ENCODE measurements at regions not wholly inside any gene's neighbourhood (a gene's known extent, or its start where the extent isn't known, plus 50 kb on each side); places are given as distances from the start of the nearest gene placed in this dataset.

DNA sequence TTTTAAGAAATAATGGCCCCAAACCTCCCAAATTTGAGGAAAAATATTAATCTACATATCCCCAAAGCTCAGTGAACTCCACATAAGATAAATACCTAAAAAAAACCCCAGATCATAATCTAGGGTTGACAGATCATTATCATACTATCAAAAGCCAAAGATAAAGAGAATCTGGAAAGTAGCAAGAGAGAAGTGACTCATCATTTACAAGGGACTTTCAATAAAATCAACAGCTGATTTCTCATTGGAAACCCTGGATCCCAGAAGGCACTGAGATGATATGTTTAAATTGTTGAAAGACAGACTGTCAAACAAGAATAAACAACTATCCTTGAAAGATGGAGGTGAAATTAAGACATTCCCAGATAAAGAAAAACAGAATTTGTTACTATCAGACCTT, 199.3 kb downstream of the KCNRG start:
- Histone ChIP-seq H3K27ac (no peak overlapping the region), H3K36me3 (replicated peaks; ENCODE audit: insufficient read depth, low read depth) (no peaks in the 10 kb centered on the region), H3K4me3 (no peak overlapping the region), H3K79me2 (no peaks in the 10 kb centered on the region), H3K27me3 (no peaks in the 10 kb centered on the region), H3K9me2 (replicated peaks; ENCODE audit: insufficient read depth) (no peaks in the 10 kb centered on the region), H2AFZ (no peak overlapping the region), H3K9me3 (ENCODE audit: low read depth) (peaks cover 5% of the 10 kb centered on the region), H3K4me1 (ENCODE audit: insufficient read depth) (no peaks in the 10 kb centered on the region), H3K4me2 (no peak overlapping the region), H4K20me1 (ENCODE audit: insufficient read depth, poor library complexity, severe bottlenecking) (no peaks in the 10 kb centered on the region)
- TF ChIP-seq EZH2 (IDR thresholded peaks at IDR 0.05; ENCODE audit: borderline replicate concordance) = no peak
- TF ChIP-seq EZH2phosphoT487 (IDR thresholded peaks at IDR 0.05; ENCODE audit: low read depth, severe bottlenecking, unreplicated experiment) = no peak
- no peak for TF ChIP-seq CTCF (IDR thresholded peaks at IDR 0.05; ENCODE audit: poor library complexity)
- DNase-seq (ENCODE audit: low spot score) = no peak

DNA sequence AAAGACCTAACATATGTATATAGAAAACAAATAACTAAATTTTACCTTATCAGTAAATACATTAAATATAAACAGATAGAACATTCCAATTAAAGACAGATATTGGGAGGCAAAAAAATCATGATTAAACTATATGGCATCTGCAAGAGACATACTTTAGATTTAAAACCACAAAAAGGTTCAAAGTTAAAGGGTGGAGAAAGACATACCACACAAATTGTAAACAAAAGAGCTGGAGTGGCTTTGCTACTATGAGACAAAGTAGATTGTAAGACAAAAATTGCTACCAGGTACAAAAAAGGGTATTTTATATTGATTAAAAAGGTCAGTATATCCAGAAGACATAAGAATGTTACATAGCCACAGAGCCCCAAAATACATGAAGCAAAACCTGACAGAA, 200.2 kb downstream of the KCNRG start:
- Histone ChIP-seq H3K4me2 (no peak overlapping the region), H3K9me3 (ENCODE audit: low read depth) (peaks cover 5% of the 10 kb centered on the region), H3K79me2 (no peaks in the 10 kb centered on the region), H3K27ac (no peak overlapping the region), H3K9me2 (replicated peaks; ENCODE audit: insufficient read depth) (no peaks in the 10 kb centered on the region), H3K4me1 (ENCODE audit: insufficient read depth) (no peaks in the 10 kb centered on the region), H2AFZ (no peak overlapping the region), H3K4me3 (no peak overlapping the region), H4K20me1 (ENCODE audit: insufficient read depth, poor library complexity, severe bottlenecking) (no peaks in the 10 kb centered on the region), H3K36me3 (replicated peaks; ENCODE audit: insufficient read depth, low read depth) (no peaks in the 10 kb centered on the region), H3K27me3 (no peaks in the 10 kb centered on the region)
- no peak for TF ChIP-seq CTCF (IDR thresholded peaks at IDR 0.05; ENCODE audit: poor library complexity)
- TF ChIP-seq EZH2 (IDR thresholded peaks at IDR 0.05; ENCODE audit: borderline replicate concordance) = no peak
- TF ChIP-seq EZH2phosphoT487 (IDR thresholded peaks at IDR 0.05; ENCODE audit: low read depth, severe bottlenecking, unreplicated experiment) = no peak
- DNase-seq (ENCODE audit: low spot score) = no peak

- H3K9me3 ChIP-seq (ENCODE audit: low read depth) = peaks cover 5% of the 10 kb centered on the region
- no peak for DNase-seq (ENCODE audit: low spot score)
- H3K4me1 ChIP-seq (ENCODE audit: insufficient read depth) = peaks cover 12% of the 10 kb centered on the region
- no peak overlapping the region for H3K27ac ChIP-seq
- H3K4me3 ChIP-seq = no peak overlapping the region
- H3K4me2 ChIP-seq = no peak overlapping the region
- H2AFZ ChIP-seq = no peak overlapping the region
- no peaks in the 10 kb centered on the region for H3K79me2 ChIP-seq
- no peaks in the 10 kb centered on the region for H3K27me3 ChIP-seq
- TF ChIP-seq EZH2 (IDR thresholded peaks at IDR 0.05; ENCODE audit: borderline replicate concordance) = no peak
- TF ChIP-seq EZH2phosphoT487 (IDR thresholded peaks at IDR 0.05; ENCODE audit: low read depth, severe bottlenecking, unreplicated experiment) = no peak
- TF ChIP-seq CTCF (IDR thresholded peaks at IDR 0.05; ENCODE audit: poor library complexity) = no peak
- 96% methylated on average over 3 of the region's 3 CpGs for WGBS (ENCODE audit: low lambda C conversion rate, missing lambda C conversion rate)
- no peaks in the 10 kb centered on the region for H3K9me2 ChIP-seq (replicated peaks; ENCODE audit: insufficient read depth)
- H3K36me3 ChIP-seq (replicated peaks; ENCODE audit: insufficient read depth, low read depth) = no peaks in the 10 kb centered on the region
- no peaks in the 10 kb centered on the region for H4K20me1 ChIP-seq (ENCODE audit: insufficient read depth, poor library complexity, severe bottlenecking)
Measured at GRCh38 chr13:50219743-50220142, 204.5 kb downstream of the KCNRG start.

DNA sequence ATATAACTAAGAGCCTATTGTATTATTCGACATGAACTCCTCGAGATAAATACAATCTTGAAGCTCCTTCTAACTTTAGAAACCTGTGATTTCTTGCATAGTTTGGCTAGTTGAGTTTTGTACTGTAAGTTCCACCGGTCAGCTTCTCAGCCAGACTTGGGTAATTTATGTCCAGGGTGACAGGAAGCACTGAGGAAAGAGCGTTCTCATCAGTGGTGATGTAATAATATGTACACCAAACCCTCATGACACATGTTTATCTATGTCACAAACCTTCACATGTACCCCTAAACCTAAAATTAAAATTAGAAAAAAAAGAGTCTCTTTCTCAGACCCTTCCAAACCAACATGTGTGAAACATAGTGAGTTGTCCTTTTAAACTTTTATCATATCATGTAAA, 205.7 kb downstream of the KCNRG start:
- Histone ChIP-seq H4K20me1 (ENCODE audit: insufficient read depth, poor library complexity, severe bottlenecking) (no peaks in the 10 kb centered on the region), H2AFZ (no peak overlapping the region), H3K4me3 (no peak overlapping the region), H3K9me2 (replicated peaks; ENCODE audit: insufficient read depth) (no peaks in the 10 kb centered on the region), H3K27me3 (no peaks in the 10 kb centered on the region), H3K36me3 (replicated peaks; ENCODE audit: insufficient read depth, low read depth) (no peaks in the 10 kb centered on the region), H3K4me1 (ENCODE audit: insufficient read depth) (peaks cover 12% of the 10 kb centered on the region), H3K9me3 (ENCODE audit: low read depth) (peaks cover 5% of the 10 kb centered on the region), H3K79me2 (no peaks in the 10 kb centered on the region), H3K27ac (no peak overlapping the region), H3K4me2 (no peak overlapping the region)
- 86% methylated on average over 4 of the region's 4 CpGs for WGBS (ENCODE audit: low lambda C conversion rate, missing lambda C conversion rate)
- DNase-seq (ENCODE audit: low spot score) = no peak
- TF ChIP-seq EZH2 (IDR thresholded peaks at IDR 0.05; ENCODE audit: borderline replicate concordance) (no peak), CTCF (IDR thresholded peaks at IDR 0.05; ENCODE audit: poor library complexity) (no peak), EZH2phosphoT487 (IDR thresholded peaks at IDR 0.05; ENCODE audit: low read depth, severe bottlenecking, unreplicated experiment) (no peak)

Data from hepatocyte (in vitro differentiated cells).